Caco-2 (cell line): ENCODE measurements at regions not wholly inside any gene's neighbourhood (a gene's known extent, or its start where the extent isn't known, plus 50 kb on each side); places are given as distances from the start of the nearest gene placed in this dataset.

ENCODE experiments used
- BruUV-seq: library from RNA; stranded (reverse); fragments of 400-500 nt; replicated peaks from 2 replicates; lab custom pipeline; 2021; lab: Mats Ljungman, UMichigan
- CTCF ChIA-PET: fragments of 300-600 bp; sonication (Branson Sonifier 250); formaldehyde crosslinking; loops from one replicate; lab custom pipeline; 2022; ENCODE audit warnings: antibody characterized with exemption; lab: Charles Lee
- POLR2A ChIA-PET: fragments of 300-600 bp; sonication (Branson Sonifier 250); formaldehyde crosslinking; loops from one replicate; lab custom pipeline; 2022; ENCODE audit warnings: antibody characterized with exemption; lab: Charles Lee
- DNase-seq, 2 experiments: peaks; one replicate each; pipeline versions ENCODE4 v3.0.0 to v3.0.0-alpha.2; 2020 to 2022
- H3K27me3 ChIP-seq: replicated peaks from 2 replicates; pipeline ENCODE4 v1.6.0; 2011; ENCODE audit warnings: low read length; ENCODE audit not compliant: control insufficient read depth, insufficient read depth
- H3K36me3 ChIP-seq: 2 replicates; pipeline ENCODE4 v1.5.1; 2011; ENCODE audit warnings: low read length; ENCODE audit not compliant: control insufficient read depth, insufficient read depth
- H3K4me1 ChIP-seq: fragments of 250-450 bp; sonication (Bioruptor Pico); 2 replicates; pipeline ENCODE4 v1.5.1; 2020; ENCODE audit warnings: mild to moderate bottlenecking
- H3K4me3 ChIP-seq: 2 replicates; pipeline ENCODE4 v1.5.1; 2011; ENCODE audit warnings: low read depth, mild to moderate bottlenecking, control low read depth, low read length
- H3K9me3 ChIP-seq: fragments of 250-450 bp; sonication (Bioruptor Pico); 2 replicates; pipeline ENCODE4 v1.5.1; 2020; ENCODE audit warnings: mild to moderate bottlenecking, moderate library complexity
- H3K27ac Mint-ChIP-seq: one replicate; pipeline ENCODE4 v1.8.0; 2022; ENCODE audit warnings: mixed read lengths; ENCODE audit not compliant: unreplicated experiment
- H3K27me3 Mint-ChIP-seq: one replicate; pipeline ENCODE4 v1.8.0; 2022; ENCODE audit warnings: mixed read lengths; ENCODE audit not compliant: insufficient read depth, unreplicated experiment
- H3K36me3 Mint-ChIP-seq: one replicate; pipeline ENCODE4 v1.8.0; 2022; ENCODE audit warnings: mild to moderate bottlenecking, mixed read lengths; ENCODE audit not compliant: insufficient read depth, unreplicated experiment
- H3K4me1 Mint-ChIP-seq: one replicate; pipeline ENCODE4 v1.8.0; 2022; ENCODE audit warnings: low read depth, mixed read lengths; ENCODE audit not compliant: unreplicated experiment
- H3K4me3 Mint-ChIP-seq: one replicate; pipeline ENCODE4 v1.8.0; 2022; ENCODE audit warnings: mild to moderate bottlenecking, moderate library complexity, mixed read lengths; ENCODE audit not compliant: unreplicated experiment
- H3K9me3 Mint-ChIP-seq: one replicate; pipeline ENCODE4 v1.8.0; 2022; ENCODE audit warnings: mixed read lengths; ENCODE audit not compliant: unreplicated experiment
- CTCF ChIP-seq, 2 experiments: fragments of 200-600 bp in 1 of 2; IDR thresholded peaks; 1 replicate in 1 of 2; 2 replicates in 1 of 2; pipeline versions ENCODE4 v1.5.1 to v1.8.0; 2011 to 2022; ENCODE audit warnings: antibody characterized with exemption in 1 of 2, control low read depth in 1 of 2, inconsistent platforms in 1 of 2, low read depth in 1 of 2, low read length in 1 of 2, mild to moderate bottlenecking in 1 of 2, moderate library complexity in 1 of 2; ENCODE audit not compliant: insufficient read depth in 1 of 2, severe bottlenecking in 1 of 2, unreplicated experiment in 1 of 2
- intact Hi-C: fragments of 100-400 bp; cut with micrococcal nuclease; formaldehyde crosslinking; loops from one replicate; pipeline ENCODE4 v1.10.0; 2022; ENCODE audit not compliant: unreplicated experiment

DNA sequence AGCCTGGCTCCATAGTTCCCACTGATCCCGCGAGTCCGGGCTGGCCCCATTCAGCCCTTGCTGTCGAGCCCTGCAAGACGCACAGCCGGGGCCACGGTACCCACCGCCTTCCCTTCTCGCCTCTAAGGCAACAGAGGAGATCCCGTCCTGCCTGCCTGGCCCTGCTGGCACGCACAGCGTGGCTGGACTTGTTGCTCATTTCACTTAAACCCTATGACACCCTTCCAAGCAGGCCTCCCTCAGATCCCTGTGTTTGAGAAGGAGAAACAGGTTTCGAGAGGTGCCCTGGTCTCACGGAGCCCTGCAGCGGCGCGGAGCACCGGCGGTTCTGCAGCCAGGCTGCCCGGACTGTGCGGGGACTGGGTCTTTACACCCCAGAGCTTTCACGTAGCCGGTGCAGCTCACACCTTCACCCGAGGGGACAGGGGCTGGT lies 1048.4 kb downstream of the BRD1 start:
- BruUV-seq, result no TSS peak
- intact Hi-C loops, result no loop called here
- no peak for DNase-seq
- Mint-ChIP-seq H3K27ac (no peak overlapping the region), H3K27me3 (no peaks in the 10 kb centered on the region), H3K4me1 (no peaks in the 10 kb centered on the region), H3K36me3 (no peaks in the 10 kb centered on the region), H3K9me3 (peaks cover 39% of the 10 kb centered on the region), H3K4me3 (no peak overlapping the region)
- ChIA-PET POLR2A (no interaction called here), CTCF (no interaction called here)
- H3K36me3 ChIP-seq, result no peaks in the 10 kb centered on the region
- no peaks in the 10 kb centered on the region for H3K9me3 ChIP-seq
- H3K4me1 ChIP-seq, result no peaks in the 10 kb centered on the region
- no peak overlapping the region for H3K4me3 ChIP-seq
- no peaks in the 10 kb centered on the region for H3K27me3 ChIP-seq
- TF ChIP-seq CTCF (IDR thresholded peaks at IDR 0.05; ENCODE audit: insufficient read depth in 1 of 2, low read depth in 1 of 2, low read length in 1 of 2, severe bottlenecking in 1 of 2, unreplicated experiment in 1 of 2), result no peak

DNA sequence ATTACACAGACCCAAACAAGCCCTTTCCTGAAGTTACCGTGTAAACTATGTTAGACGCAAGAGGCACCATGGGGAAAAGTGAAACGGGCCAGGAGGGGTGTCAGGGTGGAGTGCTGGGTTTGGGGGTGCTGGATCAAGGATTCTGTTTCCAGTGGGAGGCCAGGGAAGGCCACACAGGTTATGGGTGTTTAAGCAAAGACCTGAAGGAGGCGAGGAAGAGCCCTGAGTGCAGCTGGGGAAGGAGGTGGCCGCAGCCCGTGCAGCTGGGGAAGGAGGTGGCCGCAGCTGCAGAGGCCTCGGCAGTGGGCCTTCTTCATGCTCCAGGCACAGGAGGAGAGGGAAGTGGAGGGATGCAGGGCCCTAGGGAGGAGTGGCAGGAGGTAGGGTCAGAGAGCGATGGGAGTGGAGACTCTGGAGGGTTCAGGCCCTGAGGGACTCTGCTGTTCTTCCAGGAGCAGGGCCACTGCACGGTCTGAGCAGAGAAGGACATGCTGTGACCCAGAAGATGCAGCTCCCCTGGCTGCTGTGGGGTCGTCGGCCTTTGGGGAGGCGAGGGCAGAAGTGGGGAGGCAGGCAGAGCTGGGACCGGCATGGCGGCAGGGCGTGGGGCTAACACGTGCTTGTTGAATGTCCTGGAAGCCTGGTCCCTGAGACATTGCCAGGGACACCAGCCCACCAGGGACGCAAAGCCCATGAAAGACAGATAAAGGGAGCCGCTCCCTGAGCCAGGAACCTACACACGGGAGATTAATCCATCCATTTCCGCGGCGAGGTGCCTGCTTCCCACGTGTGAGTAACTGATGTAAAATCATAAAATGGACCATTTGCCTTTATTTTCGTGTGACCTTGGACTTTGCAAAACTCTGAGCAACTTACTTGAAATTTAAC lies 1049.1 kb downstream of the BRD1 start:
- Mint-ChIP-seq H3K27ac (no peak overlapping the region), H3K4me1 (no peaks in the 10 kb centered on the region), H3K36me3 (no peaks in the 10 kb centered on the region), H3K4me3 (no peak overlapping the region), H3K27me3 (no peaks in the 10 kb centered on the region), H3K9me3 (peaks cover 46% of the 10 kb centered on the region)
- Histone ChIP-seq H3K9me3 (no peaks in the 10 kb centered on the region), H3K4me3 (no peak overlapping the region), H3K27me3 (no peaks in the 10 kb centered on the region), H3K36me3 (no peaks in the 10 kb centered on the region), H3K4me1 (no peaks in the 10 kb centered on the region)
- intact Hi-C loops, result no loop called here
- BruUV-seq, result no TSS peak
- TF ChIP-seq CTCF (IDR thresholded peaks at IDR 0.05; ENCODE audit: insufficient read depth in 1 of 2, low read depth in 1 of 2, low read length in 1 of 2, severe bottlenecking in 1 of 2, unreplicated experiment in 1 of 2), result no peak
- ChIA-PET CTCF (no interaction called here), POLR2A (no interaction called here)
- no peak for DNase-seq

- Mint-ChIP-seq H3K36me3 (peaks cover 5% of the 10 kb centered on the region), H3K4me3 (no peak overlapping the region), H3K4me1 (no peaks in the 10 kb centered on the region), H3K27ac (no peak overlapping the region), H3K27me3 (peaks cover 2% of the 10 kb centered on the region), H3K9me3 (peaks cover 34% of the 10 kb centered on the region)
- intact Hi-C loops, result no loop called here
- no peak for TF ChIP-seq CTCF (IDR thresholded peaks at IDR 0.05; ENCODE audit: insufficient read depth in 1 of 2, low read depth in 1 of 2, low read length in 1 of 2, severe bottlenecking in 1 of 2, unreplicated experiment in 1 of 2)
- Histone ChIP-seq H3K36me3 (no peaks in the 10 kb centered on the region), H3K4me3 (no peak overlapping the region), H3K4me1 (no peaks in the 10 kb centered on the region), H3K9me3 (no peaks in the 10 kb centered on the region; the same call in 1 of the 2 replicates), H3K27me3 (no peaks in the 10 kb centered on the region)
- BruUV-seq, result no TSS peak
- ChIA-PET POLR2A (no interaction called here), CTCF (no interaction called here)
- DNase-seq, result no peak
Measured at GRCh38 chr22:48772286-48772907, 1055.3 kb downstream of the BRD1 start.
